Small intestine (tissue), 7 donors: ENCODE measurements at regions not wholly inside any gene's neighbourhood (a gene's known extent, or its start where the extent isn't known, plus 50 kb on each side); places are given as distances from the start of the nearest gene placed in this dataset.
"Not testable (repeated sequence)": the region's sequence is repeated elsewhere in the genome, so short reads cannot be mapped to it uniquely, and the experiment has no call there.

Experiments used
- DNase-seq, 2 donors: peaks; one replicate each; pipeline versions ENCODE4 v3.0.0 to v3.0.0-alpha.2; 2013
- FAIRE-seq: peaks from 2 replicates; lab custom pipeline; 2012; peaks lifted over from hg19 to GRCh38; lab: Jason Lieb, UNC
- H3K27ac ChIP-seq, 3 donors: one replicate each; pipeline ENCODE4 v1.5.1; 2013; ENCODE audit warnings: low read length in 2 of 3, mild to moderate bottlenecking in 2 of 3, control low read depth in 1 of 3, inconsistent platforms in 1 of 3, low read depth in 1 of 3, moderate library complexity in 1 of 3
- H3K27me3 ChIP-seq, 3 donors: one replicate each; pipeline ENCODE4 v1.6.1; 2013; ENCODE audit warnings: low read length in 3 of 3, inconsistent platforms in 1 of 3; ENCODE audit not compliant: control insufficient read depth in 3 of 3, insufficient read depth in 3 of 3
- H3K36me3 ChIP-seq, 3 donors: one replicate each; pipeline ENCODE4 v1.6.1; 2013; ENCODE audit warnings: low read length in 3 of 3, inconsistent platforms in 1 of 3, low read depth in 1 of 3, mild to moderate bottlenecking in 1 of 3, moderate library complexity in 1 of 3; ENCODE audit not compliant: control insufficient read depth in 3 of 3, insufficient read depth in 2 of 3
- H3K4me1 ChIP-seq, 3 donors: one replicate each; pipeline ENCODE4 v1.6.1; 2013; ENCODE audit warnings: low read length in 2 of 3, inconsistent platforms in 1 of 3, low read depth in 1 of 3, mild to moderate bottlenecking in 1 of 3, moderate library complexity in 1 of 3; ENCODE audit not compliant: control insufficient read depth in 3 of 3, insufficient read depth in 2 of 3
- H3K4me3 ChIP-seq, 3 donors: one replicate each; pipeline ENCODE4 v1.5.1; 2013; ENCODE audit warnings: low read length in 3 of 3, control low read depth in 1 of 3, inconsistent platforms in 1 of 3, low read depth in 1 of 3, mild to moderate bottlenecking in 1 of 3, moderate library complexity in 1 of 3
- H3K9me3 ChIP-seq, 2 donors: one replicate each; pipeline ENCODE4 v1.6.1; 2013; ENCODE audit warnings: low read depth in 1 of 2, low read length in 1 of 2; ENCODE audit not compliant: control insufficient read depth in 2 of 2, insufficient read depth in 1 of 2
- WGBS, 3 donors: extraction: QIAGEN DNeasy Blood & Tissue Kit; methylation state at CpG; one replicate each; pipeline ENCODE4 v1.1.7; 2013; 5-methylcytosine and 5-hydroxymethylcytosine counted together
- donor health status: healthy with polysubstance abuse.
- donor health status: control.
- donor health status: control.
- donor health status: Bipolar disorder and iron deficiency.
- donor health status: healthy.

DNA sequence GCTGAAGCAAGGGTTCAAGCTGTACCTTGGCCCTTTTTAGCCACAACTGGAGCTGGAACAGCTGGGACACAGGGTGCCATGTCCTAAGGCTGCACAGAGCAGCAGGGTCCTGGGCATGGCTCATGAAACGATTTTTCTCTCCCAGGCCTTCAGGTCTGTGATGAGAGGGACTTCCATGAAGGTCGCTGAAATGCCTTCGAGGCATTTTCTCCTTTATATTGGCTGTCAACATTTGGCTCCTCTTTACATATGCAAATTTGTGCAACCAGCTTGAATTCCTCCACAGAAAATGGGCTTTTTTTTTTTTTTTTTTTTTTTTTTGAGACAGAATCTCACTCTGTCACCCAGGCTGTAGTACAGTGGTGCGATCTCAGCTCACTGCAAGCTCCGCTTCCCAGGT is 430.8 kb downstream of the PCDH11X start:
- H3K27me3 ChIP-seq: no peaks in the 10 kb centered on the region
- no peak overlapping the region for H3K27ac ChIP-seq
- H3K36me3 ChIP-seq: no peaks in the 10 kb centered on the region
- H3K4me1 ChIP-seq: no peaks in the 10 kb centered on the region
- whole genome bisulfite sequencing, 3 donors: 76 to 83% (median 78%) methylated on average over 5 of the region's 5 CpGs
- DNase-seq (no peak), FAIRE-seq (no peak)
- H3K9me3 ChIP-seq: peaks cover 0 to 4% of the 10 kb centered on the region in 2 donors
- H3K4me3 ChIP-seq: no peak overlapping the region

DNA sequence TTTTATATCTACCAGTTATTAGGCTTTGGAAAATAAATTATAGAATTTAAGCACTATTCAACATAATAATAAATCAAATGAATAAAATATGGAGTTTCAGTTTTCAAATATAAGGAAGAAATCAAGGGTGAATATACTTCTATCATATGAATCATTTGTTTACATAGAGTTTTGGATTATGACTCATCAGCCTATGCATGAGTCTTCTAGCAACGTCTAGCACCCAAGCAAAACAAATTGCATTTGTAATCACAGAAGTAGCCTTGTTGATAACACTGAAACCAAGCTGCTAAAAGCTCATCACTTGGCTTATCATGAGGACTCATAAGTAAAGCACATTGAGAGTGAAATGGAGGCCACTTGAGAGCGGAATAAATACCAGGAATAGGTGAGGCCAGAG is 434.6 kb downstream of the PCDH11X start:
- Histone ChIP-seq H3K9me3 (peaks cover 0 to 4% of the 10 kb centered on the region in 2 donors), H3K4me3 (no peak overlapping the region), H3K36me3 (no peaks in the 10 kb centered on the region), H3K4me1 (no peaks in the 10 kb centered on the region), H3K27ac (no peak overlapping the region), H3K27me3 (no peaks in the 10 kb centered on the region)
- FAIRE-seq (no peak), DNase-seq (no peak)
- whole genome bisulfite sequencing, 3 donors: 44 to 60% (median 52%) methylated on average over 2 of the region's 2 CpGs

DNA sequence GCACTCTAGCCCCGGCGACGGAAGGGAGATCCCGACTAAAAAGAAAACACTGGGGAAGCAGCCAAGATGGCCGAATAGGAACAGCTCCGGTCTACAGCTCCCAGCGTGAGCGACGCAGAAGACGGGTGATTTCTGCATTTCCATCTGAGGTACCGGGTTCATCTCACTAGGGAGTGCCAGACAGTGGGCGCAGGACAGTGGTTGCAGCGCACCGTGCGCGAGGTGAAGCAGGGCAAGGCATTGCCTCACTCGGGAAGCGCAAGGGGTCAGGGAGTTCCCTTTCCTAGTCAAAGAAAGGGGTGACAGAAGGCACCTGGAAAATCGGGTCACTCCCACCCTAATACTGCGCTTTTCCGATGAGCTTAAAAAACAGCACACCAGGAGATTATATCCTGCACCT is 435.8 kb downstream of the PCDH11X start:
- H3K27ac ChIP-seq, H3K4me1 ChIP-seq, DNase-seq, H3K9me3 ChIP-seq, H3K4me3 ChIP-seq, FAIRE-seq, H3K27me3 ChIP-seq, H3K36me3 ChIP-seq: not testable (repeated sequence)
- 91 to 93% (median 91%) methylated on average over 14 to 21 of the region's 21 CpGs for WGBS, 3 donors

DNA sequence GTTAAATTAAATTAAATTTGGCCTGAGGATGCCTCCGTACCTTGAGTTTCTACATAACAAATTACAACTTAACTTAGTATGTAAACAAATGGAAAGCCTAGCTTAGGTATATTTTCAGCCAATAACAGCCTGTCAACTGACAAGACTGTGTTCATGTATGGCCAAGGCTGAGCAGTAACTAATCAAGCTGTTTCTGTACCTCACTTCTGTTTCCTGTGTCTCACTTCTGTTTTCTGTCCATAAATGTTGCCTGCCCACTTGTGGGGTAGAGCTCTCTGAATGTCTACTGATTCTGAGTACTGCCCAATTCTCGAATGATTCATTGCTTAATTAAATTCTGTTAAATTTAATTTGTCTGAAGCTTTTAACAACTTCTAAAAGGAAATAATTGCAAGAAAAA is 445.2 kb downstream of the PCDH11X start:
- no peak for FAIRE-seq
- Histone ChIP-seq H3K36me3 (no peaks in the 10 kb centered on the region), H3K27ac (no peak overlapping the region), H3K4me3 (no peak overlapping the region), H3K27me3 (no peaks in the 10 kb centered on the region), H3K4me1 (no peaks in the 10 kb centered on the region), H3K9me3 (no peaks in the 10 kb centered on the region)
- no peak for DNase-seq
- WGBS, 3 donors: 67 to 72% (median 71%) methylated on average over 2 of the region's 2 CpGs

DNA sequence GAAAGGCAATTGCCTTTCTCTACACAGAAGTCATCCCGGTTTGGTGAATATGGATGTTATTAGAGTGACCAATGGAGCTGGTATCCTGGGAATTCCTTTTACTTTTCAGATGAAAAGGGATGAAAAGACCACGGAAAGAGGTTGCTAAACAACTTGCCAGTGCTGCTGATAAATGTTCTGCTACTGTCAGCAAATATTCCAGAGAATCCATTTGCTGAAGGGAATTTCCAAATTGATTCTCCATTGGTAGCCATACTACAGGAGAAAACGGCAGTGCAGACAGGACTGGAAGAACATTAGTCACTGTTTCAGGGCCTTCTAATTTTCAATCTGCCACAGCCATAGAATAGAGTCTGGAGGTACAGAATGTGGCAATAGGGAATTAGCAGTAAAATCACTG is 451.5 kb downstream of the PCDH11X start:
- Histone ChIP-seq H3K27me3 (no peaks in the 10 kb centered on the region), H3K4me3 (no peak overlapping the region), H3K27ac (no peak overlapping the region), H3K36me3 (no peaks in the 10 kb centered on the region), H3K9me3 (no peaks in the 10 kb centered on the region), H3K4me1 (no peaks in the 10 kb centered on the region)
- DNase-seq (no peak), FAIRE-seq (no peak)
- 59 to 62% (median 61%) methylated on average over 3 of the region's 3 CpGs for WGBS, 3 donors

DNA sequence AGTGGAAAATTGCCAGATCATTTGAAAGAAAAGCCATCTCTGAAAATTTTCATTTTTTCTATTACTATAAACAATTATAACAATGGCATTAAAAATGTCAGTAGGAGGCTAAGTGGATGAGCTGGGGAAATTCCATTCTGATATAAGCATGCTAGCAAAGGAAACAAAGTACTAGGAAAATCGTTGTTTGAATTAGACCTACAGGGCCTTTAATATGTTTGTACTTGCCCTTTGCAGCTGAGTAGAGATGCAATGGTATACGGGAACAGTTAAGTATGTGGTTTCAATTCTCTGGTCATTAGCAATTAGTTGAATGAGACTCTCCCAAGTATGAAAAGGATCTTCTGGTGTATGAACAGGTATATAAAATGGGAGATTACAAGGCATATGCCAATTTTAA is 452.2 kb downstream of the PCDH11X start:
- FAIRE-seq (no peak), DNase-seq (no peak)
- 59 to 76% (median 67%) methylated on average over 2 of the region's 2 CpGs for WGBS, 3 donors
- Histone ChIP-seq H3K4me3 (no peak overlapping the region), H3K27ac (no peak overlapping the region), H3K9me3 (no peaks in the 10 kb centered on the region), H3K36me3 (no peaks in the 10 kb centered on the region), H3K27me3 (no peaks in the 10 kb centered on the region), H3K4me1 (no peaks in the 10 kb centered on the region)

DNA sequence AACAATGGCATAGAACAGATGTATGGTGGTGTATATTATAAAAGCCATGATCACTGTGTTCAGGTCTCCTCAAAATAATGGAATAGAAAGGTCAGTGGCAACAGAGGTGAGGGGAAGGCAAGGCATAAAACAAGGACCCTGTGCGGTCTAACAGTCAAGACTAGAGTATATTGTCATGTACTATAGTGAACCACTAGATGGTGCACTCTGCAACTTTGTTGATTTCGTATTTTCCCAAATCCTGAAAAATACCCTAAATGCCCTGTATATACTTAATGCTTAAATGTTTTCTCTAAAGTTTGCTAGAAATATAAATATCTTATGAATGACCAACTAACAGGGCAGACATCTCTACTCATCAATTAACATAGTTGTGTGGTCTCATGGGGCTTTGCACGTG is 453.0 kb downstream of the PCDH11X start:
- Histone ChIP-seq H3K4me3 (no peak overlapping the region), H3K9me3 (no peaks in the 10 kb centered on the region), H3K36me3 (no peaks in the 10 kb centered on the region), H3K4me1 (no peaks in the 10 kb centered on the region), H3K27me3 (no peaks in the 10 kb centered on the region), H3K27ac (no peak overlapping the region)
- 63 to 74% (median 73%) methylated on average over 3 of the region's 3 CpGs for WGBS, 3 donors
- FAIRE-seq: no peak
- DNase-seq: no peak

DNA sequence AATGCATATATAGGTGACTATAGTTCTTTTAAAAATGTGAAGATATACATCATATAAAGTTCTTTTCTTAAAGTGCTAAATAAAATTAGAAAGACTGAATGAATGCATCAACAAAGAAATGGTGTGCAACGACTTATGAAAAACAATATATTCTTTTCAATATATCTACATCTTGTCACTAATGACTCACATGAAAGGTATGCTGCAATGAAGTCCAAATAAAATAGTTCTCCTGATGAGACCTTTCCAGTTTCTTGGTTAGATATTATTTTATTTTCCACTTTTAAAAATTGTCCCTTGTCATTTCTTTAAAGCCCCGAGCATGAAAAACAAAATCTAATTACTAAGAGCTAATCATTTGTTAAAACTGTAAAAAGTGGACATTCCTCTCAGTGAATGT is 462.1 kb downstream of the PCDH11X start:
- Histone ChIP-seq H3K4me3 (no peak overlapping the region), H3K4me1 (no peaks in the 10 kb centered on the region), H3K27ac (no peak overlapping the region), H3K27me3 (no peaks in the 10 kb centered on the region), H3K9me3 (no peaks in the 10 kb centered on the region), H3K36me3 (no peaks in the 10 kb centered on the region)
- WGBS, 3 donors: 61 to 81% (median 63%) methylated on average over 2 of the region's 2 CpGs
- DNase-seq (no peak), FAIRE-seq (no peak)

DNA sequence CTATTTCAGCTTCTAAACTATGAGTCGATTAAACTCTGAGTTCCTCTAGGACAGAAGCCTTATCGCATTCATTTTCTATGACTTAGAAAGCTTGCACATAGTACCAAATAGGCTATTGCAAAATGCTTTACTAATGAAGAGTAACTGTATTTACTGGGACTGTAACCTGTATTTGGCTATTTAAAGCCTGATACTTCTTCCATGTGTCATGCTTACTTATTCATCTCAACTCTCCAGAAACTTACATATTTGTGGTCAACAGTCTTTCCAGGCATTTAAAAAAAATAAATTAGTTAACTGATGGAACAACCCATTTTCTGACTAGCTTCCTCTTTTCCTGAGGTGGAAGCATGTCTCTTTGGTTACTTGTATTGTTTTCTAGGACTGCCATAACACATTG is 467.9 kb downstream of the PCDH11X start:
- no peak overlapping the region for H3K4me3 ChIP-seq

More for the DNA sequence above, 467.9 kb downstream of the PCDH11X start:
- no peaks in the 10 kb centered on the region for H3K27me3 ChIP-seq
- FAIRE-seq (no peak), DNase-seq (no peak)
- H3K9me3 ChIP-seq: no peaks in the 10 kb centered on the region
- WGBS, 3 donors: 69 to 82% (median 73%) methylated on average over 2 of the region's 2 CpGs
- no peaks in the 10 kb centered on the region for H3K36me3 ChIP-seq
- H3K4me1 ChIP-seq: no peaks in the 10 kb centered on the region
- no peak overlapping the region for H3K27ac ChIP-seq
